OCI-LY3 (cell line): ENCODE measurements at regions not wholly inside any gene's neighbourhood (a gene's known extent, or its start where the extent isn't known, plus 50 kb on each side); places are given as distances from the start of the nearest gene placed in this dataset.

Experiments
- H2AFZ ChIP-seq: fragments of 200-600, 300-600 bp; shearing (Covaris generic); 2 replicates; pipeline ENCODE4 v1.6.0; 2014; ENCODE audit warnings: antibody characterized with exemption, low read depth, low read length
- H3K27ac ChIP-seq: fragments of 200-600, 300-600 bp; sonication (generic); 2 replicates; pipeline ENCODE4 v1.5.1; 2014; ENCODE audit warnings: mild to moderate bottlenecking, low read length, moderate library complexity, mixed read lengths
- H3K27me3 ChIP-seq: fragments of 200-600, 300-600 bp; sonication (generic); 2 replicates; pipeline ENCODE4 v1.6.1; 2014; ENCODE audit warnings: low read depth, low read length, mixed read lengths
- H3K36me3 ChIP-seq: fragments of 200-600, 300-600 bp; sonication (generic); replicated peaks from 2 replicates; pipeline ENCODE3; 2014; ENCODE audit warnings: low read depth, low read length, mixed read lengths
- H3K4me1 ChIP-seq: fragments of 300-600, 200-600 bp; sonication (generic); 2 replicates; pipeline ENCODE4 v1.6.1; 2014; ENCODE audit warnings: low read length, mixed read lengths
- H3K4me2 ChIP-seq: fragments of 200-600, 300-600 bp; sonication (generic); 2 replicates; pipeline ENCODE4 v1.6.1; 2014; ENCODE audit warnings: low read length, mixed read lengths
- H3K4me3 ChIP-seq: fragments of 300-600, 200-600 bp; sonication (generic); 2 replicates; pipeline ENCODE4 v1.5.1; 2014; ENCODE audit warnings: antibody characterized with exemption, mild to moderate bottlenecking, low read length, moderate library complexity
- H3K79me2 ChIP-seq: fragments of 300-600, 200-600 bp; shearing (Covaris generic); 2 replicates; pipeline ENCODE4 v1.6.1; 2014; ENCODE audit warnings: mild to moderate bottlenecking, low read length, mixed read lengths
- H3K9ac ChIP-seq: fragments of 300-600, 200-600 bp; shearing (Covaris generic); 2 replicates; pipeline ENCODE4 v1.6.0; 2014; ENCODE audit warnings: mild to moderate bottlenecking, low read length, moderate library complexity
- H3K9me3 ChIP-seq: fragments of 200-600, 300-600 bp; shearing (Covaris generic); 2 replicates; pipeline ENCODE4 v1.6.1; 2014; ENCODE audit warnings: low read length, mixed read lengths; ENCODE audit not compliant: insufficient read depth
- H4K20me1 ChIP-seq: fragments of 200-600, 300-600 bp; sonication (generic); 2 replicates; pipeline ENCODE4 v1.6.1; 2016; ENCODE audit warnings: low read length, mixed read lengths; ENCODE audit not compliant: insufficient read depth
- EZH2phosphoT487 ChIP-seq: fragments of 200-600 bp; shearing (Covaris generic); IDR thresholded peaks from 2 replicates; pipeline ENCODE4 v1.6.1; 2018; ENCODE audit warnings: antibody characterized with exemption, mixed run types, low read depth
- TF ChIP-seq, protein P1 (sequence below): fragments of 200-600, 300-600 bp; sonication (generic); IDR thresholded peaks from 2 replicates; pipeline ENCODE4 v1.5.1; 2014; ENCODE audit warnings: antibody characterized with exemption, low read length, low read depth

GRCh38 chr16:60553090-60553757 is 1483.0 kb downstream of the CDH8 start:
- H3K4me3 ChIP-seq, result no peak overlapping the region
- H4K20me1 ChIP-seq, result no peaks in the 10 kb centered on the region
- H3K27ac ChIP-seq, result no peak overlapping the region
- no peaks in the 10 kb centered on the region for H3K79me2 ChIP-seq
- no peaks in the 10 kb centered on the region for H3K27me3 ChIP-seq
- no peaks in the 10 kb centered on the region for H3K9me3 ChIP-seq
- H3K36me3 ChIP-seq, result no peaks in the 10 kb centered on the region
- TF ChIP-seq, protein P1, sequence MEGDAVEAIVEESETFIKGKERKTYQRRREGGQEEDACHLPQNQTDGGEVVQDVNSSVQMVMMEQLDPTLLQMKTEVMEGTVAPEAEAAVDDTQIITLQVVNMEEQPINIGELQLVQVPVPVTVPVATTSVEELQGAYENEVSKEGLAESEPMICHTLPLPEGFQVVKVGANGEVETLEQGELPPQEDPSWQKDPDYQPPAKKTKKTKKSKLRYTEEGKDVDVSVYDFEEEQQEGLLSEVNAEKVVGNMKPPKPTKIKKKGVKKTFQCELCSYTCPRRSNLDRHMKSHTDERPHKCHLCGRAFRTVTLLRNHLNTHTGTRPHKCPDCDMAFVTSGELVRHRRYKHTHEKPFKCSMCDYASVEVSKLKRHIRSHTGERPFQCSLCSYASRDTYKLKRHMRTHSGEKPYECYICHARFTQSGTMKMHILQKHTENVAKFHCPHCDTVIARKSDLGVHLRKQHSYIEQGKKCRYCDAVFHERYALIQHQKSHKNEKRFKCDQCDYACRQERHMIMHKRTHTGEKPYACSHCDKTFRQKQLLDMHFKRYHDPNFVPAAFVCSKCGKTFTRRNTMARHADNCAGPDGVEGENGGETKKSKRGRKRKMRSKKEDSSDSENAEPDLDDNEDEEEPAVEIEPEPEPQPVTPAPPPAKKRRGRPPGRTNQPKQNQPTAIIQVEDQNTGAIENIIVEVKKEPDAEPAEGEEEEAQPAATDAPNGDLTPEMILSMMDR, result no peak
- no peak for TF ChIP-seq EZH2phosphoT487
- no peaks in the 10 kb centered on the region for H3K4me1 ChIP-seq
- H3K4me2 ChIP-seq, result no peak overlapping the region
- H3K9ac ChIP-seq, result no peak overlapping the region
- no peak overlapping the region for H2AFZ ChIP-seq

DNA sequence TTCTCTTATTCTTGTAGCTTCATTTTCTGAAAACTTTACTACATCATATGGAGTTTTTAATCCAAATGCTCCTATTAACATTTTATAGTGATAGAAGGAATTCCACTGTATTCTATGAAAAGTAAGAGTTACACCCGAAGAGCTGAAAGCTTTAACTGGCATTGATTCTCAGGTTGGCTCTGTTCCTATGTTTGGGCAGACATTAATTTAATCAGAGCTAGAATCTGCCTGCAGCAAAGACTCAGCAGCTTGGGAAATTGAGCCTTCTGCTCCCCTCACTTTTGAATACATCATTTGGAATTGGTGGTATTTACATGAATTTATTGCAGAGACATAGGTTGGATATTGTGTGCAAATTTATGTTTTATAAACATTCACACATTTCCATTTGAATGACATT is 1494.7 kb downstream of the CDH8 start:
- no peaks in the 10 kb centered on the region for H4K20me1 ChIP-seq
- H3K9me3 ChIP-seq, result no peaks in the 10 kb centered on the region
- H3K27ac ChIP-seq, result no peak overlapping the region
- H3K27me3 ChIP-seq, result no peaks in the 10 kb centered on the region
- no peak overlapping the region for H3K4me3 ChIP-seq
- H2AFZ ChIP-seq, result no peak overlapping the region
- H3K9ac ChIP-seq, result no peak overlapping the region
- H3K4me1 ChIP-seq, result no peaks in the 10 kb centered on the region
- no peaks in the 10 kb centered on the region for H3K79me2 ChIP-seq
- no peak overlapping the region for H3K4me2 ChIP-seq
- no peaks in the 10 kb centered on the region for H3K36me3 ChIP-seq
- TF ChIP-seq EZH2phosphoT487, result no peak
- TF ChIP-seq, protein P1, result no peak

DNA sequence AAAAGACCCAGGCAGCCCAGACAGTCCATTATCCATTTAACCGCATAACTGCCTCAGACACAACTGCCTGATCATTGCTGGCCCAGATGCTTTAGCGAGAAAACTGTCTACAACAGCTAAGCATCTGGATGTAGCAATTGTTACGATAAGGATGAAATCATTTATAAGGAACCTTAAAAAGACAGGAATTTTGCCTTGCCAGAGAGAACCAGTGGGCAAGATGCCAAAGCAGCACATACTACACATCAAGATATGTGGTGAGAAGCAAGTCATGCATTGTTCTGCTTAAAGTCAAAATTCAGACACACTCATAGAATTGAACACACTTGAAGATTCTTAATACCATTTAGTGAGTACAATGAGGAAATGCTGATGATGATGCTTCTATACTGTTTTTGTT is 1525.3 kb downstream of the CDH8 start:
- no peaks in the 10 kb centered on the region for H3K36me3 ChIP-seq
- no peaks in the 10 kb centered on the region for H3K27me3 ChIP-seq
- H3K79me2 ChIP-seq, result no peaks in the 10 kb centered on the region
- H3K9ac ChIP-seq, result no peak overlapping the region
- H2AFZ ChIP-seq, result no peak overlapping the region
- H3K4me2 ChIP-seq, result no peak overlapping the region
- H3K4me1 ChIP-seq, result no peaks in the 10 kb centered on the region
- no peaks in the 10 kb centered on the region for H4K20me1 ChIP-seq
- H3K4me3 ChIP-seq, result no peak overlapping the region
- no peak for TF ChIP-seq EZH2phosphoT487
- TF ChIP-seq, protein P1, result no peak
- no peak overlapping the region for H3K27ac ChIP-seq
- no peaks in the 10 kb centered on the region for H3K9me3 ChIP-seq

DNA sequence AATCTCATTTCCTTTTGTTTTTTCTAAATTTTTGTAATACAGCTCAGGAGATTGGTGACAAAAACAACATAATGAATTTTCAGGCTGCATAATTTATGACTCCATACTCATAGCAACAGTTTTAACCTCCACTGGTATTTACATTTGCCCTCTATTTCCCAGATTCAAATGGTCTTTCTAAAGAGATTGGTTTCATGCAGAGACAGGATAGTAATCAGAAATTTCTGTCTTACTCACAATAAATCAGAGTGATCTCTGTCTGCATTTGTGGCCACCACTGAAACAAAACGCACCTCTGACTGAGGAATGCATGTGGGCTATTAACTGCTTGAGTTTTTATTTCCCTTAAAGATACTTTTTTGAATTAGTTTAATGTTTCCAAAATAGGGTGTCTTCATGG is 1526.0 kb downstream of the CDH8 start:
- no peaks in the 10 kb centered on the region for H4K20me1 ChIP-seq
- H2AFZ ChIP-seq, result no peak overlapping the region
- no peaks in the 10 kb centered on the region for H3K27me3 ChIP-seq
- no peaks in the 10 kb centered on the region for H3K36me3 ChIP-seq
- no peak overlapping the region for H3K27ac ChIP-seq
- no peak overlapping the region for H3K4me2 ChIP-seq
- H3K79me2 ChIP-seq, result no peaks in the 10 kb centered on the region
- no peak for TF ChIP-seq EZH2phosphoT487
- TF ChIP-seq, protein P1, result no peak
- H3K4me1 ChIP-seq, result no peaks in the 10 kb centered on the region
- no peak overlapping the region for H3K9ac ChIP-seq
- H3K4me3 ChIP-seq, result no peak overlapping the region
- no peaks in the 10 kb centered on the region for H3K9me3 ChIP-seq
